Transverse colon (tissue), 4 donors: ENCODE measurements at regions not wholly inside any gene's neighbourhood (a gene's known extent, or its start where the extent isn't known, plus 50 kb on each side); places are given as distances from the start of the nearest gene placed in this dataset.

Experiments used
- DNase-seq: peaks from one replicate; pipeline ENCODE4 v3.0.0-alpha.2; 2019
- H3K27ac ChIP-seq, 4 donors: fragments of 200-600 bp; sonication (generic); 2 replicates each; pipeline ENCODE4 v1.5.1; 2016 to 2018; ENCODE audit warnings: inconsistent platforms in 4 of 4
- H3K27me3 ChIP-seq: fragments of 200-600 bp; sonication (generic); 2 replicates; pipeline ENCODE4 v1.5.1; 2017; ENCODE audit warnings: inconsistent platforms
- H3K36me3 ChIP-seq, 4 donors: fragments of 200-600 bp; sonication (generic); 2 replicates each; pipeline ENCODE4 v1.5.1; 2017 to 2019; ENCODE audit warnings: inconsistent platforms in 4 of 4
- H3K4me1 ChIP-seq, 4 donors: fragments of 200-600 bp; sonication (generic); 2 replicates each; pipeline ENCODE4 v1.5.1; 2017 to 2020; ENCODE audit warnings: inconsistent platforms in 4 of 4
- H3K4me3 ChIP-seq, 4 donors: fragments of 200-600 bp; sonication (generic); 1 replicate in 1 of 4; 2 replicates in 3 of 4; pipeline versions ENCODE4 v1.5.1 to v1.6.1; 2017 to 2019; ENCODE audit warnings: inconsistent platforms in 4 of 4
- H3K9me3 ChIP-seq, 2 donors: fragments of 200-600 bp; sonication (generic); 2 replicates each; pipeline ENCODE4 v1.5.1; 2017 to 2019; ENCODE audit warnings: inconsistent platforms in 2 of 2
- CTCF ChIP-seq, 5 experiments: fragments of 200-600 bp in 3 of 5; fragments of 450-650 bp in 2 of 5; sonication (generic) in 3 of 5; IDR thresholded peaks; 1 replicate in 2 of 5; 2 replicates in 3 of 5; pipeline ENCODE4 v1.5.1; 2016 to 2017; ENCODE audit warnings: antibody characterized with exemption in 5 of 5, inconsistent platforms in 3 of 5, mild to moderate bottlenecking in 2 of 5, moderate library complexity in 1 of 5
- EP300 ChIP-seq: sonication (generic); formaldehyde crosslinking; IDR thresholded peaks from one replicate; pipeline ENCODE4 v1.6.1; 2017; ENCODE audit warnings: antibody characterized with exemption, low read depth
- POLR2A ChIP-seq: fragments of 450-650 bp; IDR thresholded peaks from one replicate; pipeline ENCODE4 v1.6.1; 2016; ENCODE audit warnings: antibody characterized with exemption, mild to moderate bottlenecking, moderate library complexity
- POLR2AphosphoS5 ChIP-seq, 3 donors: sonication (generic); formaldehyde crosslinking; IDR thresholded peaks; one replicate each; pipeline ENCODE4 v1.6.1; 2016; ENCODE audit warnings: antibody characterized with exemption in 3 of 3
- WGBS, 2 donors: methylation state at CpG; one replicate each; pipeline ENCODE4 v1.1.5; 2018; ENCODE audit warnings: low coverage in 1 of 2; 5-methylcytosine and 5-hydroxymethylcytosine counted together
- in situ Hi-C, 4 donors: fragments of 200-750 bp; cut with MboI; loops; one replicate each; pipeline versions ENCODE4 v1.15.0 to v1.15.1; 2017; ENCODE audit warnings: low sequenced_read_pairs in 3 of 4, low pct_ligation_motif_present in 1 of 4, low pct_unique_long_range_greater_than_20kb in 1 of 4
- intact Hi-C: fragments of 100-400 bp; cut with DNase I; formaldehyde crosslinking; loops from one replicate; pipeline ENCODE4 v1.15.1; 2023; ENCODE audit warnings: low total_unique reads

GRCh38 chr12:106006382-106006781, 132.4 kb downstream of the NUAK1 start:
- Histone ChIP-seq H3K9me3 (no peaks in the 10 kb centered on the region), H3K4me1 (no peaks in the 10 kb centered on the region), H3K27ac (no peak overlapping the region), H3K27me3 (no peaks in the 10 kb centered on the region), H3K36me3 (no peaks in the 10 kb centered on the region), H3K4me3 (no peak overlapping the region)
- intact Hi-C loops, result no loop called here
- in situ Hi-C loops, result no loop called here
- TF ChIP-seq CTCF (IDR thresholded peaks at IDR 0.05) (no peak), EP300 (no peak), POLR2A (no peak), POLR2AphosphoS5 (IDR thresholded peaks at IDR 0.05) (no peak)
- DNase-seq, result no peak
- 63 to 85% methylated on average over 4 of the region's 4 CpGs for WGBS, 2 donors

DNA sequence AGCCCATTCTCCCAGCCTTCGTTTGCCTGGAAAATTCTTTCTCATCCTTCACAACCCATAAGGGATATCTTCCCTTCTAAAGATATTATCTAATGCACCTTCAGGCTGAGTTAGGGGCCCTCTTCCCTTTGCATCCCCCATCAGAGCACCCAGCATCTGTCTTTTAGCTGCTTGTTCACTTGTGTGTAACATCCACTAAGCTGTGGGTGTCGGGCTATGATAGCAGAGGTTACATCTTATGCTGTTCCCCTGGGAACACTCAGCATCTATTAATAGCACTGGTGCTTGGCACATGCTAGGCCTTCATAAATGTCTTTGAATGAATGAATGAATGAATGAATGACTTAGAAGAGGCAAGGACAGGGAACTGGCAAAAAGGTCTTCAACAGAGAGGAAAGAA, 131.8 kb downstream of the NUAK1 start:
- intact Hi-C loops, result no loop called here
- no peaks in the 10 kb centered on the region for H3K9me3 ChIP-seq
- no peak overlapping the region for H3K4me3 ChIP-seq
- H3K4me1 ChIP-seq, result no peaks in the 10 kb centered on the region
- in situ Hi-C loops, result no loop called here
- TF ChIP-seq EP300, result no peak
- no peak for TF ChIP-seq POLR2A
- TF ChIP-seq CTCF (IDR thresholded peaks at IDR 0.05), result no peak
- TF ChIP-seq POLR2AphosphoS5 (IDR thresholded peaks at IDR 0.05), result no peak
- H3K36me3 ChIP-seq, result no peaks in the 10 kb centered on the region
- WGBS, 2 donors, result 67 to 83% methylated on average over 2 of the region's 2 CpGs
- no peak overlapping the region for H3K27ac ChIP-seq
- H3K27me3 ChIP-seq, result no peaks in the 10 kb centered on the region
- DNase-seq, result no peak

DNA sequence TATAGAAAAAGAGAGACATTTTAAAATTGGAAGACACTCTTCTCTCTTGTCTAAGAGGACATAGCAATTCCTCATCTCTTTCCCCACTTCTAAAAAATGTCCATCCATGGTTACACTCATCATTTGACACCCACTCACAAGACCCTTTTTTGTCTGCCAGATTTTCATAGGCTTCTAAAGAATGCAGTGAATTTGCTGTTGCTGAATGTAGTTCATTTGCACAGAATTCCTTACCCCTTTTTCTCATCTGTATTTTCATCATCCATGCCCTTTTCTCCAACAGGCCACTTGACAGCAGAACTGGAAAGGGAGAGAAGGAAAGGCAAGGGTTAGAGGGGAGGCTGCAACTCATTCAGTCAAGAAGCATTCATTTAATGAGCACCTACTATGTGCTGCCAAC, 128.0 kb downstream of the NUAK1 start:
- intact Hi-C loops, result no loop called here

More for the DNA sequence above, 128.0 kb downstream of the NUAK1 start:
- TF ChIP-seq POLR2A (no peak), CTCF (IDR thresholded peaks at IDR 0.05) (no peak), POLR2AphosphoS5 (IDR thresholded peaks at IDR 0.05) (no peak), EP300 (no peak)
- H3K9me3 ChIP-seq, result no peaks in the 10 kb centered on the region
- no peak overlapping the region for H3K4me3 ChIP-seq
- DNase-seq, result no peak
- H3K27me3 ChIP-seq, result no peaks in the 10 kb centered on the region
- H3K4me1 ChIP-seq, result no peaks in the 10 kb centered on the region
- H3K27ac ChIP-seq, result no peak overlapping the region
- in situ Hi-C loops, result no loop called here
- no peaks in the 10 kb centered on the region for H3K36me3 ChIP-seq
